HG03039 (cell line): ENCODE measurements at regions not wholly inside any gene's neighbourhood (a gene's known extent, or its start where the extent isn't known, plus 50 kb on each side); places are given as distances from the start of the nearest gene placed in this dataset.

ENCODE experiments used
- ATAC-seq: cut with Tn5 transposase; IDR thresholded peaks from one replicate; pipeline ENCODE4 v1.9.1; 2021; ENCODE audit warnings: mild to moderate bottlenecking, moderate library complexity; ENCODE audit not compliant: unreplicated experiment

DNA sequence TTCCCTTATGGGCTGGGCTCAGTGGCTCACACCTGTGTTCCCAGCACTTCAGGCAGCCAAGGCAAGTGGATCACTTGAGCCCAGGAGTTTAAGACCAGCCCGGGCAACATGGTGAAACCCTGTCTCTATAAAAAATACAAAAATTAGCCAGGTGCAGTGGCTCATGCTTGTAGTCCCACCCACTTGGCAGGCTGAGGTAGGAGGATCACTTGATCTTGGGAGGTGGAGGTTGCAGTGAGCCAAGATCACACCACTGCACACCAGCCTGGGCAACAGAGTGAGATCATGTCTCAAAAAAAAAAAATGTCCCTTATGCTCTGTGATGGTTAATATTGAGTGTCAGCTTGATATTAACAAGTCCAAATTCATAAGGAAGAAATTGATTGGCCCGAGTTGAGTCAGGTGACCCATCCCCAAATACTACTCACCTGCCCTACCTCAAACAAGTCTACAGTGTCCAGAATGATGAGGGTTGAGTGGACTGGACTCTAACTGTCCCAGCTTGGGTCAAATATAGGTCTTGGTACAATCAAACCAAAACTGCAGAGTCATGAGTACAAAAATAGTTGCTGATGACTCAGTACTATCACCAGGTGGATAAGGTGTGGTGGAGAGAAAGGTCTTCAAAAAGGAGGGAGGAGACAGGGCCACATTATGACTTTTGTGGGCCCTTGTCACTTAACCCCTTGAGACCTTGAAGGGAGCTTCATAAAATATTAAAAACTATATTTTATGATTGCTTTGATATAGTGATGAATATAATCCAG lies 161.0 kb downstream of the ZNF326 start:
- ATAC-seq, result no peak

DNA sequence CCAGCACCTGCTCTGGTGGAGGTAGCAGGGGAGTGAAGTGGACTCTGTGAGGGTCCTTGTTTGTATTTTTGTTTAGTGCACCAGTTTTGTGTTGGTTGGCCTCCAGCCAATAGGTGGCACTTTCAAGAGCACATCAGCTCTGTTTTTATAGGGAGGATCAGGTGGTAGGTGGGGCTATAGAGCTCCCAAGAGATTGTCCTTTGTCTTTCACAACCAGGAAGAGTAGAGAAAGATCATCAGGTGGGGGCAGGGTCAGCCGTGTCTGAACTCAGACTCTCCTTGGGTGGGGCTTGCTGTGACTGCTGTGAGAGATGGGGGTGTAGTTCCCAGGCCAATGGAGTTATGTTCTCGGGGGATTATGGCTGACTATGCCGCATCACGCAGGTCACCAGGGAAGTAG lies 159.8 kb downstream of the ZNF326 start:
- no peak for ATAC-seq

DNA sequence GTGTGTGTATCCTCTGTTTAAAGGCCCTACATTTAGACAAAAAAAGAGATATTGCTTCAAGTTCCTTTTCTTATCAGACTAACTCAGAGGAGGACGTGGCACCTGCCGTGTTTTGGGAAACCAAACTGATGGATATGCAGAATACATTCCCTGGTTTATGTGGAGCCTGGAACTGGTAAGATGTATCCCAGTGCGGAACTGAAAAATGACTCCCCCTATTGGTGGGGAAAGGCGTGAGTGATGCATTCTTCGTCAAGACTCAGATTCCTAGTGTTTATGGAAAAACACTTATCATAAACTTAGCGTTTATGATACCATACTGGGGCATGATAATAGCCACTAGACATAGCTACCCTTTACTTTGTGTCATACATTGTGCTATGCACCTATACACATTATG lies 154.2 kb downstream of the ZNF326 start:
- no peak for ATAC-seq

- ATAC-seq, result no peak
These were observed 152.2 kb downstream of the ZNF326 start for GRCh38 chr1:90147093-90147492.

GRCh38 chr1:90144820-90145219 lies 149.9 kb downstream of the ZNF326 start:
- ATAC-seq, result no peak

- no peak for ATAC-seq
These were observed 148.7 kb downstream of the ZNF326 start for GRCh38 chr1:90143591-90143990.

DNA sequence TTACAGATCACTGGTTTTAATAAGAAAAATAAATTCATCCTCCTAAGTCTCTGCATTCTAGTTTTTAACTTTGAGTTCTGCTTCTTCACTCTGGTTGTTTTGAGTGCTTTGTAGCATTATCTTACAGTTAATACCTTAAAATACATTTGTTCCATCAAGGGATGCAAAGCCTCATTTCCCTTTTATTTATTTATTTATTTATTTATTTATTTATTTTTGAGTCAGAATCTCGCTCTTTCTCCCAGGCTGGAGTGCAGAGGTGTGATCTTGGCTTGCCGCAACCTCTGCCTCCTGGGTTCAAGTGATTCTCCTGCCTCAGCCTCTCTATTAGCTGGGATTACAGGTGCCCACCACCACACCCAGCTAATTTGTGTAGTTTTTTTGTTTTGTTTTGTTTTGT lies 147.8 kb downstream of the ZNF326 start:
- no peak for ATAC-seq

GRCh38 chr1:90139837-90140236 lies 144.9 kb downstream of the ZNF326 start:
- ATAC-seq, result no peak

GRCh38 chr1:90135286-90135685 lies 140.4 kb downstream of the ZNF326 start:
- no peak for ATAC-seq

GRCh38 chr1:90134175-90134955 lies 139.5 kb downstream of the ZNF326 start:
- ATAC-seq, result no peak

GRCh38 chr1:90133133-90133532 lies 138.2 kb downstream of the ZNF326 start:
- ATAC-seq, result no peak

- no peak for ATAC-seq
These were observed 137.4 kb downstream of the ZNF326 start for GRCh38 chr1:90132306-90132705.

DNA sequence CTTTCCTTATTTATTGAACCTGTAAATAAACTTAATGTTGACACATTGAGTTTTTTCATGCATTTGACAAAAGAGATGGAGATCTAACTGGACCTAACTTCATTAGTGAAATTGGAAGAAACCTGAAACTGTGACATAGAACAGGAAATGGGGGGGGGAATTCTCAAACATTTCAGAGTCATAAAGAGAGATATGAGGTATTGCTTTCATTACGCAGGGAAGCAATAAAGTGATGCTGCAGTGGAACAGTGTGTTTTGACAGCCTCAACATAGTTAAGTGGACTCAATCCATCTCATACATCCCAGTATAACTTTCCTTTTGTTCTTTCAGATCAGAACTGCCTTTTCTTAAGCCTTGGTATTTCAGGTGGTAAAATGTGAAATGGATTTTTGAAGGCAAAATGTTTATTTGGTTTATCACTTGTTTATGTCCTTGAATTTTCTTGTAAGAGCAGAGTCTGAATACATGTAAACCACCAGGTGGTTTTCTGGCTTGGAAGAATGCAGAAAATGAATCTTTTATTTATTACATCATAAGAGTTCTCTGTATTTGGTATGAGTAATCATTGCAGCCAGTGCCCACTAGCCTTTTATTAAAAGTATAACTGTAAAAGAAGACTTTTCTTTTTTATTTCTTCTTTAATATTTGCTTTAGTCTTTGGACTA lies 132.5 kb downstream of the ZNF326 start:
- no peak for ATAC-seq

GRCh38 chr1:90126834-90127233 lies 131.9 kb downstream of the ZNF326 start:
- ATAC-seq, result no peak

GRCh38 chr1:90122654-90123340 lies 127.9 kb downstream of the ZNF326 start:
- ATAC-seq, result no peak

GRCh38 chr1:90114521-90115141 lies 119.7 kb downstream of the ZNF326 start:
- no peak for ATAC-seq

GRCh38 chr1:90107990-90108389 lies 113.1 kb downstream of the ZNF326 start:
- no peak for ATAC-seq

DNA sequence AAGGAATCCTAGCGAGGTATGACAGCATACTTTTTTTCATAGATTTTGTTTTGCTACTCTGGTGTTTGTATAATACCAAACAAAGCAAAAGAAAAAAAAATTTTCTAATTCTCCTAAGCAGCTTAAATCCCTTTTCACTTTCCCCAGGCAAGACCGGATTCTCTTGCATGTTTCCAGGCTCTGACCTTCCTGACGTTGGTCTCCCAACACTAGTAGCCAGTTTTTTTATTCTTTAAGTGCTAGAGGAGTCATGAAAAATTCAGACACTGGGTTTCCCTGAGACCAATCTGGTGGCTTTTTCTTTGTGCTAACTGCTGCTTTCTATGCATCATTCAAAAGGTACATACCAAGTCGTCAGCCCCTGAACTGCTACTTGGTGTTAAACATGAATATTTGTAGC lies 111.4 kb downstream of the ZNF326 start:
- no peak for ATAC-seq

- no peak for ATAC-seq
These were observed 110.1 kb downstream of the ZNF326 start for GRCh38 chr1:90104941-90105538.

DNA sequence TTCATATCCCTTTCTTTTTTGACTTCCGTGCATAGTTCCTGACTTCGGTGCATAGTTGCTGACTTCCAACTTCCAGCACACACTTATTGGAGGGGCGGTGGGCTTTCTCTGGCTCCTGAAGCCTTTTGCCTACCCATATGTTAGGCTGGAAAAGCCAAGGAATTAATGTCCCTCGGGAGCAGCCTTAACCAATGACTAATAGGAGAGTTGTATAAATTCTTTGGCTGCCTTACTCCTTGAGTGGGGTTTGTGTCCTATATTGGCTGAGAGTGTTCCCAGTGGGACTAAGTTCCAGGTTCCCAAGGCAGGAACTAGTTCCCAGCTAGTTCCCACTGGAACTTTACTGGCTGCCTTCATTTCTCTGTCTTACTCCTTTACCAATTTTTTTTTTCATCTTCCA lies 105.7 kb downstream of the ZNF326 start:
- ATAC-seq, result no peak
